GM23248 (cell line): ENCODE measurements at regions not wholly inside any gene's neighbourhood (a gene's known extent, or its start where the extent isn't known, plus 50 kb on each side); places are given as distances from the start of the nearest gene placed in this dataset.

Experiments
- EZH2 ChIP-seq: fragments of 200-600 bp; sonication (generic); IDR thresholded peaks from 2 replicates; pipeline ENCODE4 v1.6.1; 2018; ENCODE audit warnings: antibody characterized with exemption, mild to moderate bottlenecking; ENCODE audit not compliant: insufficient read depth, poor library complexity, severe bottlenecking
- EZH2phosphoT487 ChIP-seq: fragments of 200-600 bp; sonication (generic); IDR thresholded peaks from 2 replicates; pipeline ENCODE4 v1.6.1; 2018; ENCODE audit warnings: antibody characterized with exemption, moderate library complexity, mild to moderate bottlenecking, low read depth; ENCODE audit not compliant: insufficient read depth

DNA sequence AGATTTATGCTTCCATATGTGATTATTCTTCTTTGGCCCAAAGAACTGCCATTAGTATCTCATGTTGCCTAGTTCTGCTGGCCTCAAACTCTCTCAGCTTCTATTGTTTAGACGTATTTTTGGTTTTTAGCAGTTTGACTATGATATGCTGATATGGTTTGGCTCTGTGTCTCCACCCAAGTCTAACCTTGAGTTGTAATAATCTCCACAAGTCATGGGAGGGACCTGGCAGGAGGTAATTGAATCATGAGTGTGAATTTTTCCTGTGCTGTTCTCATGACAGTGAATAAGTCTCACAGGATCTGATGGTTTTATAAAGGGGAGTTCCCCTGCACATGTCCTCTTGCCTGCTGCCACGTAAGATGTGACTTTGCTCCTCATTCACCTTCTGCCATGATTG, 96.7 kb upstream of the ARG1 start:
- TF ChIP-seq EZH2phosphoT487 (no peak), EZH2 (no peak)
